GM21717 (cell line): ENCODE measurements at regions not wholly inside any gene's neighbourhood (a gene's known extent, or its start where the extent isn't known, plus 50 kb on each side); places are given as distances from the start of the nearest gene placed in this dataset.
"Not testable (repeated sequence)": the region's sequence is repeated elsewhere in the genome, so short reads cannot be mapped to it uniquely, and the experiment has no call there.

Experiments
- ATAC-seq: cut with Tn5 transposase; IDR thresholded peaks from one replicate; pipeline ENCODE4 v1.9.1; 2021; ENCODE audit warnings: mild to moderate bottlenecking, moderate library complexity; ENCODE audit not compliant: unreplicated experiment

- not testable (repeated sequence) for ATAC-seq
Observed at GRCh38 chr10:90107581-90107980, 406.2 kb downstream of the KIF20B start.

- ATAC-seq = no peak
Observed at GRCh38 chr10:90111671-90112070, 410.3 kb downstream of the KIF20B start.

- ATAC-seq = no peak
Observed at GRCh38 chr10:90112681-90113080, 411.3 kb downstream of the KIF20B start.

- ATAC-seq = not testable (repeated sequence)
Observed at GRCh38 chr10:90118567-90118966, 417.2 kb downstream of the KIF20B start.

GRCh38 chr10:90119631-90120280, 418.4 kb downstream of the KIF20B start:
- not testable (repeated sequence) for ATAC-seq

GRCh38 chr10:90125456-90126255, 424.3 kb downstream of the KIF20B start:
- ATAC-seq = no peak

GRCh38 chr10:90126256-90126595, 424.8 kb downstream of the KIF20B start:
- no peak for ATAC-seq

GRCh38 chr10:90130321-90131086, 429.1 kb downstream of the KIF20B start:
- peak; percentile 56 for ATAC-seq

- ATAC-seq = no peak
Observed at GRCh38 chr10:90133606-90134005, 432.2 kb downstream of the KIF20B start.

- no peak for ATAC-seq
Observed at GRCh38 chr10:90136731-90137316, 435.4 kb downstream of the KIF20B start.

GRCh38 chr10:90138844-90139243, 437.5 kb downstream of the KIF20B start:
- no peak for ATAC-seq

GRCh38 chr10:90141791-90142190, 440.4 kb downstream of the KIF20B start:
- no peak for ATAC-seq

GRCh38 chr10:90143937-90144336, 442.5 kb downstream of the KIF20B start:
- ATAC-seq = no peak

- ATAC-seq = no peak
Observed at GRCh38 chr10:90148116-90148855, 446.9 kb downstream of the KIF20B start.

- no peak for ATAC-seq
Observed at GRCh38 chr10:90149563-90149962, 448.2 kb downstream of the KIF20B start.

GRCh38 chr10:90162271-90162853, 461.0 kb downstream of the KIF20B start:
- ATAC-seq = no peak

- ATAC-seq = no peak
Observed at GRCh38 chr10:90167174-90168064, 466.0 kb downstream of the KIF20B start.

- no peak for ATAC-seq
Observed at GRCh38 chr10:90168244-90168643, 466.9 kb downstream of the KIF20B start.

GRCh38 chr10:90171014-90171722, 469.8 kb downstream of the KIF20B start:
- no peak for ATAC-seq
